IMR-90 (cell line): ENCODE measurements at regions not wholly inside any gene's neighbourhood (a gene's known extent, or its start where the extent isn't known, plus 50 kb on each side); places are given as distances from the start of the nearest gene placed in this dataset.

Experiments
- ATAC-seq: fragments of 200-7000 bp; cut with Tn5 transposase; 2 replicates; pipeline ENCODE4 v1.9.1; 2020; ENCODE audit warnings: low read depth, mild to moderate bottlenecking, moderate library complexity
- BruUV-seq: library from RNA; stranded (reverse); fragments of 400-500 nt; replicated peaks from 2 replicates; lab custom pipeline; 2021; lab: Mats Ljungman, UMichigan
- CTCF ChIA-PET: fragments of 300-600 bp; formaldehyde crosslinking; extraction: SDS; loops from one replicate; lab custom pipeline; 2021; ENCODE audit warnings: antibody characterized with exemption; lab: Yijun Ruan, JAX
- POLR2A ChIA-PET: fragments of 300-600 bp; sonication (Branson Sonifier 250); formaldehyde crosslinking; loops from one replicate; lab custom pipeline; 2022; ENCODE audit warnings: antibody characterized with exemption; ENCODE audit not compliant: unreplicated experiment; lab: Charles Lee
- DNase-seq: peaks from one replicate; pipeline ENCODE4 v3.0.0; 2013
- H2AFZ ChIP-seq: replicated peaks from 2 replicates; pipeline ENCODE3; 2013; ENCODE audit warnings: low read length, mild to moderate bottlenecking; ENCODE audit not compliant: poor library complexity
- H2AK5ac ChIP-seq: 2 replicates; pipeline ENCODE4 v1.6.1; 2013; ENCODE audit warnings: low read depth, low read length, inconsistent platforms
- H2AK9ac ChIP-seq: replicated peaks from 2 replicates; pipeline ENCODE3; 2013; ENCODE audit warnings: mild to moderate bottlenecking, low read depth, low read length, moderate library complexity; ENCODE audit not compliant: poor library complexity
- H2BK120ac ChIP-seq: 2 replicates; pipeline ENCODE4 v1.6.1; 2013; ENCODE audit warnings: low read depth, low read length, inconsistent platforms
- H2BK15ac ChIP-seq: 3 replicates; pipeline ENCODE4 v1.6.1; 2013; ENCODE audit warnings: low read depth, low read length, inconsistent platforms
- H2BK20ac ChIP-seq: 2 replicates; pipeline ENCODE4 v1.6.1; 2013; ENCODE audit warnings: low read depth, mild to moderate bottlenecking, inconsistent platforms, low read length, moderate library complexity
- H2BK5ac ChIP-seq: 2 replicates; pipeline ENCODE4 v1.6.1; 2013; ENCODE audit warnings: mild to moderate bottlenecking, low read depth, low read length, inconsistent platforms; ENCODE audit not compliant: poor library complexity, severe bottlenecking
- H3K14ac ChIP-seq: replicated peaks from 2 replicates; pipeline ENCODE4 v1.6.1; 2013; ENCODE audit warnings: low read depth, low read length, inconsistent platforms
- H3K18ac ChIP-seq: 2 replicates; pipeline ENCODE4 v1.6.1; 2013; ENCODE audit warnings: low read depth, low read length, control low read depth
- H3K23ac ChIP-seq: 2 replicates; pipeline ENCODE4 v1.6.1; 2013; ENCODE audit warnings: low read depth, low read length, inconsistent platforms
- H3K27ac ChIP-seq: 2 replicates; pipeline ENCODE4 v1.5.1; 2013; ENCODE audit warnings: mild to moderate bottlenecking, control low read depth, low read length; ENCODE audit not compliant: insufficient read depth
- H3K27me3 ChIP-seq: 2 replicates; pipeline ENCODE4 v1.6.1; 2013; ENCODE audit warnings: low read length; ENCODE audit not compliant: control insufficient read depth, insufficient read depth
- H3K36me3 ChIP-seq: 2 replicates; pipeline ENCODE4 v1.6.1; 2013; ENCODE audit warnings: low read length, mixed read lengths; ENCODE audit not compliant: control insufficient read depth, insufficient read depth
- H3K4ac ChIP-seq: 2 replicates; pipeline ENCODE4 v1.6.1; 2013; ENCODE audit warnings: low read depth, low read length, inconsistent platforms
- H3K4me1 ChIP-seq: 2 replicates; pipeline ENCODE4 v1.6.1; 2013; ENCODE audit warnings: low read length, mixed read lengths; ENCODE audit not compliant: control insufficient read depth, insufficient read depth
- H3K4me2 ChIP-seq: 2 replicates; pipeline ENCODE4 v1.6.1; 2013; ENCODE audit warnings: low read depth, mild to moderate bottlenecking, control low read depth, low read length, moderate library complexity
- H3K4me3 ChIP-seq: 2 replicates; pipeline ENCODE4 v1.5.1; 2013; ENCODE audit warnings: low read depth, mild to moderate bottlenecking, control low read depth, low read length, moderate library complexity; ENCODE audit not compliant: insufficient read depth
- H3K56ac ChIP-seq: 2 replicates; pipeline ENCODE4 v1.6.1; 2013; ENCODE audit warnings: low read length, inconsistent platforms; ENCODE audit not compliant: insufficient read depth; ENCODE audit errors: extremely low read depth
- H3K79me1 ChIP-seq, 2 experiments: 2 replicates each; pipeline ENCODE4 v1.6.1; 2013; ENCODE audit warnings: low read length in 2 of 2, inconsistent platforms in 1 of 2, low read depth in 1 of 2
- H3K9ac ChIP-seq: 2 replicates; pipeline ENCODE4 v1.6.1; 2013; ENCODE audit warnings: low read depth, low read length, control low read depth
- H3K9me1 ChIP-seq: 2 replicates; pipeline ENCODE4 v1.6.1; 2013; ENCODE audit warnings: low read length, inconsistent platforms; ENCODE audit not compliant: insufficient read depth
- H3K9me3 ChIP-seq: 2 replicates; pipeline ENCODE4 v1.6.1; 2013; ENCODE audit warnings: low read length; ENCODE audit not compliant: control insufficient read depth, insufficient read depth
- H4K20me1 ChIP-seq: 2 replicates; pipeline ENCODE4 v1.6.1; 2013; ENCODE audit warnings: low read length, inconsistent platforms; ENCODE audit not compliant: insufficient read depth
- H4K5ac ChIP-seq: 2 replicates; pipeline ENCODE4 v1.6.1; 2013; ENCODE audit warnings: mild to moderate bottlenecking, low read depth, low read length, control low read depth
- H4K8ac ChIP-seq, 2 experiments: 2 replicates each; pipeline ENCODE4 v1.6.1; 2013; ENCODE audit warnings: low read depth in 2 of 2, low read length in 2 of 2, control low read depth in 1 of 2, inconsistent platforms in 1 of 2
- H4K91ac ChIP-seq: 2 replicates; pipeline ENCODE4 v1.6.1; 2013; ENCODE audit warnings: low read depth, low read length, inconsistent platforms; ENCODE audit not compliant: insufficient read depth
- BHLHE40 ChIP-seq: fragments of 150-350 bp; IDR thresholded peaks from 2 replicates; pipeline ENCODE4 v1.6.1; 2016; ENCODE audit warnings: mild to moderate bottlenecking, low read depth, low read length
- CHD1 ChIP-seq: IDR thresholded peaks from 2 replicates; pipeline ENCODE4 v1.6.1; 2012; ENCODE audit warnings: low read depth, low read length, improper control_type of control experiment
- MAFK ChIP-seq: IDR thresholded peaks from 2 replicates; pipeline ENCODE4 v1.6.1; 2012; ENCODE audit warnings: low read depth, low read length, improper control_type of control experiment
- MAZ ChIP-seq: IDR thresholded peaks from 2 replicates; pipeline ENCODE4 v1.6.1; 2012; ENCODE audit warnings: low read depth, mild to moderate bottlenecking, low read length, improper control_type of control experiment, moderate library complexity, borderline replicate concordance
- MXI1 ChIP-seq: IDR thresholded peaks from 2 replicates; pipeline ENCODE4 v1.6.1; 2012; ENCODE audit warnings: low read depth, mild to moderate bottlenecking, low read length, moderate library complexity, borderline replicate concordance
- NFE2L2 ChIP-seq: fragments of 150-350 bp; IDR thresholded peaks from 2 replicates; pipeline ENCODE4 v1.6.1; 2016; ENCODE audit warnings: low read depth, mild to moderate bottlenecking, low read length
- POLR2A ChIP-seq: IDR thresholded peaks from 2 replicates; pipeline ENCODE4 v1.6.1; 2012; ENCODE audit warnings: mild to moderate bottlenecking, low read depth, low read length
- RCOR1 ChIP-seq: IDR thresholded peaks from 2 replicates; pipeline ENCODE4 v1.6.1; 2012; ENCODE audit warnings: mild to moderate bottlenecking, low read length, improper control_type of control experiment; ENCODE audit not compliant: insufficient replicate concordance
- RFX5 ChIP-seq: IDR thresholded peaks from 2 replicates; pipeline ENCODE4 v1.8.0; 2012; ENCODE audit warnings: low read depth, mild to moderate bottlenecking, low read length, moderate library complexity
- SMC3 ChIP-seq: fragments of 150-350 bp; IDR thresholded peaks from 2 replicates; pipeline ENCODE4 v1.6.1; 2016; ENCODE audit warnings: low read depth, mild to moderate bottlenecking, antibody characterized with exemption, low read length, moderate library complexity
- WGBS, 2 experiments: methylation state at CpG; one replicate each; pipeline versions ENCODE4 v1.1.5 to v1.1.7; 2013; ENCODE audit warnings: missing lambda C conversion rate in 2 of 2; ENCODE audit not compliant: insufficient read length in 1 of 2; ENCODE audit errors: extremely low coverage in 2 of 2; 5-methylcytosine and 5-hydroxymethylcytosine counted together
- dilution Hi-C: fragments of 300-500 bp; cut with HindIII; formaldehyde crosslinking; loops from one replicate; pipeline ENCODE4 v1.14.3; 2018; ENCODE audit warnings: low sequenced_read_pairs; ENCODE audit not compliant: unreplicated experiment
- in situ Hi-C: fragments of 300-500 bp; cut with MboI; formaldehyde crosslinking; loops from 3 replicates; pipeline ENCODE4 v1.14.3; 2019; ENCODE audit warnings: low sequenced_read_pairs, inconsistent platforms, mixed read lengths
- intact Hi-C: fragments of 100-400 bp; cut with micrococcal nuclease; formaldehyde crosslinking; loops from 2 replicates; pipeline ENCODE4 v1.10.0; 2022
- TF ChIP-seq, protein P1 (sequence below): fragments of 150-350 bp; IDR thresholded peaks from 2 replicates; pipeline ENCODE4 v1.6.1; 2016; ENCODE audit warnings: low read depth, mild to moderate bottlenecking, low read length, moderate library complexity, borderline replicate concordance
- TF ChIP-seq, protein P2 (sequence below): conservative IDR thresholded peaks from 2 replicates; pipeline ENCODE4 v1.5.1; 2012; ENCODE audit warnings: mild to moderate bottlenecking, low read depth, low read length, improper control_type of control experiment

DNA sequence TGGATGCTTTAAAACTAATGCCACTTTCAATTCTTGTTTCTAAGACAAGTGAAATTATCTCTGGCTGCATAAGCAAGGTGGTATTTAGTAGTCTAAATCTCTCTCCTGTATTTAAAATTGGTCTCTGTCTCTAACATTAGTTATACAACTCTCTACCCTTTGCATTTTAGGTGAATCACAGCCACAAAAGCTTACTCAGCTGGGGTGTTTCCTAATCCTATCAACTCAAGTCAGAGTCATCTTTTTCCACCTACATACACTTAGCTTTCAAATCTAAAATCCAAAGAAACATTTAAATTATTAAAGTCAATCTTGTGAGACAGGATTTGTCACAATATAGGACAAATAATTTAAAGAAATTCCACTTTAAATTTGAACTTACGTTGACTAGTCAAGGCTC lies 255.1 kb upstream of the CXADR start:
- intact Hi-C loops: no loop called here

More for the DNA sequence above, 255.1 kb upstream of the CXADR start:
- TF ChIP-seq MAFK (no peak), RFX5 (no peak), NFE2L2 (no peak), MAZ (no peak), RCOR1 (no peak), BHLHE40 (no peak), SMC3 (no peak), POLR2A (no peak), MXI1 (no peak), CHD1 (no peak)
- TF ChIP-seq, protein P1, sequence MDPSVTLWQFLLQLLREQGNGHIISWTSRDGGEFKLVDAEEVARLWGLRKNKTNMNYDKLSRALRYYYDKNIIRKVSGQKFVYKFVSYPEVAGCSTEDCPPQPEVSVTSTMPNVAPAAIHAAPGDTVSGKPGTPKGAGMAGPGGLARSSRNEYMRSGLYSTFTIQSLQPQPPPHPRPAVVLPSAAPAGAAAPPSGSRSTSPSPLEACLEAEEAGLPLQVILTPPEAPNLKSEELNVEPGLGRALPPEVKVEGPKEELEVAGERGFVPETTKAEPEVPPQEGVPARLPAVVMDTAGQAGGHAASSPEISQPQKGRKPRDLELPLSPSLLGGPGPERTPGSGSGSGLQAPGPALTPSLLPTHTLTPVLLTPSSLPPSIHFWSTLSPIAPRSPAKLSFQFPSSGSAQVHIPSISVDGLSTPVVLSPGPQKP: no peak
- TF ChIP-seq, protein P2, sequence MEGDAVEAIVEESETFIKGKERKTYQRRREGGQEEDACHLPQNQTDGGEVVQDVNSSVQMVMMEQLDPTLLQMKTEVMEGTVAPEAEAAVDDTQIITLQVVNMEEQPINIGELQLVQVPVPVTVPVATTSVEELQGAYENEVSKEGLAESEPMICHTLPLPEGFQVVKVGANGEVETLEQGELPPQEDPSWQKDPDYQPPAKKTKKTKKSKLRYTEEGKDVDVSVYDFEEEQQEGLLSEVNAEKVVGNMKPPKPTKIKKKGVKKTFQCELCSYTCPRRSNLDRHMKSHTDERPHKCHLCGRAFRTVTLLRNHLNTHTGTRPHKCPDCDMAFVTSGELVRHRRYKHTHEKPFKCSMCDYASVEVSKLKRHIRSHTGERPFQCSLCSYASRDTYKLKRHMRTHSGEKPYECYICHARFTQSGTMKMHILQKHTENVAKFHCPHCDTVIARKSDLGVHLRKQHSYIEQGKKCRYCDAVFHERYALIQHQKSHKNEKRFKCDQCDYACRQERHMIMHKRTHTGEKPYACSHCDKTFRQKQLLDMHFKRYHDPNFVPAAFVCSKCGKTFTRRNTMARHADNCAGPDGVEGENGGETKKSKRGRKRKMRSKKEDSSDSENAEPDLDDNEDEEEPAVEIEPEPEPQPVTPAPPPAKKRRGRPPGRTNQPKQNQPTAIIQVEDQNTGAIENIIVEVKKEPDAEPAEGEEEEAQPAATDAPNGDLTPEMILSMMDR: no peak
- no peak overlapping the region for H3K14ac ChIP-seq
- POLR2A ChIA-PET: no interaction called here
- ATAC-seq (no peak), DNase-seq (no peak)
- dilution Hi-C loops (no loop called here), in situ Hi-C loops (no loop called here)
- H3K18ac ChIP-seq: no peak overlapping the region
- H3K36me3 ChIP-seq: no peaks in the 10 kb centered on the region
- no peak overlapping the region for H4K91ac ChIP-seq
- H3K9ac ChIP-seq: no peak overlapping the region
- H3K23ac ChIP-seq: no peak overlapping the region
- no peaks in the 10 kb centered on the region for H3K4me1 ChIP-seq
- H3K27me3 ChIP-seq: no peaks in the 10 kb centered on the region
- H2BK15ac ChIP-seq: no peak overlapping the region
- no peak overlapping the region for H2BK5ac ChIP-seq
- no peak overlapping the region for H3K4ac ChIP-seq
- H3K27ac ChIP-seq: no peak overlapping the region
- BruUV-seq: no TSS peak
- CTCF ChIA-PET: no interaction called here
- H2AK9ac ChIP-seq: no peak overlapping the region
- no peaks in the 10 kb centered on the region for H3K79me1 ChIP-seq
- H2AFZ ChIP-seq: no peak overlapping the region
- H2BK20ac ChIP-seq: no peak overlapping the region
- no peak overlapping the region for H2AK5ac ChIP-seq
- H3K56ac ChIP-seq: no peak overlapping the region
- H3K4me2 ChIP-seq: no peak overlapping the region
- no peaks in the 10 kb centered on the region for H3K9me3 ChIP-seq
- no peak overlapping the region for H4K8ac ChIP-seq
- H3K9me1 ChIP-seq: no peaks in the 10 kb centered on the region
- no peak overlapping the region for H2BK120ac ChIP-seq
- H4K5ac ChIP-seq: no peak overlapping the region
- no peak overlapping the region for H3K4me3 ChIP-seq
- WGBS, 2 experiments: no CpG with 5 or more reads among the region's 1 CpG
- H4K20me1 ChIP-seq: no peaks in the 10 kb centered on the region
